ENCODE measurements at regions not wholly inside any gene's neighbourhood (a gene's known extent, or its start where the extent isn't known, plus 50 kb on each side); places are given as distances from the start of the nearest gene placed in this dataset.

GRCh38 chr6:145076115-145076841, 659.0 kb downstream of the EPM2A start:
- H3K4me3 ChIP-seq = no peak overlapping the region
- intact Hi-C loops (cut with DNase I; ENCODE audit: low total_unique reads) = no loop called here
- no peaks in the 10 kb centered on the region for H3K36me3 ChIP-seq (ENCODE audit: low read depth, missing control alignments)
- DNase-seq = no peak
- WGBS, 2 donors = 83 to 95% methylated on average over 8 of the region's 8 CpGs
- no peaks in the 10 kb centered on the region for H3K27me3 ChIP-seq
- no peak for TF ChIP-seq POLR2A (IDR thresholded peaks at IDR 0.05)
- no peak for TF ChIP-seq CTCF (IDR thresholded peaks at IDR 0.05)
- no peak overlapping the region for H3K27ac ChIP-seq
- no peaks in the 10 kb centered on the region for H3K4me1 ChIP-seq
- H3K9me3 ChIP-seq = no peaks in the 10 kb centered on the region

- WGBS, 2 donors = 77 to 92% methylated on average over 1 of the region's 1 CpG
- Histone ChIP-seq H3K36me3 (ENCODE audit: low read depth, missing control alignments) (no peaks in the 10 kb centered on the region), H3K9me3 (no peaks in the 10 kb centered on the region), H3K27me3 (no peaks in the 10 kb centered on the region), H3K27ac (no peak overlapping the region), H3K4me3 (no peak overlapping the region), H3K4me1 (no peaks in the 10 kb centered on the region)
- intact Hi-C loops (cut with DNase I; ENCODE audit: low total_unique reads) = no loop called here
- DNase-seq = no peak
- no peak for TF ChIP-seq POLR2A (IDR thresholded peaks at IDR 0.05)
- TF ChIP-seq CTCF (IDR thresholded peaks at IDR 0.05) = no peak
Observed at GRCh38 chr6:145077382-145077781, 657.9 kb downstream of the EPM2A start.

GRCh38 chr6:145080651-145081050, 654.7 kb downstream of the EPM2A start:
- no peak overlapping the region for H3K27ac ChIP-seq
- no peaks in the 10 kb centered on the region for H3K36me3 ChIP-seq (ENCODE audit: low read depth, missing control alignments)
- H3K4me1 ChIP-seq = no peaks in the 10 kb centered on the region
- no peak for TF ChIP-seq CTCF (IDR thresholded peaks at IDR 0.05)
- no peak for TF ChIP-seq POLR2A (IDR thresholded peaks at IDR 0.05)
- no peaks in the 10 kb centered on the region for H3K9me3 ChIP-seq
- intact Hi-C loops (cut with DNase I; ENCODE audit: low total_unique reads) = no loop called here
- DNase-seq = no peak
- no peaks in the 10 kb centered on the region for H3K27me3 ChIP-seq
- no peak overlapping the region for H3K4me3 ChIP-seq
- 84 to 88% methylated on average over 2 of the region's 2 CpGs for WGBS, 2 donors

GRCh38 chr6:145081677-145082076, 653.6 kb downstream of the EPM2A start:
- Histone ChIP-seq H3K27me3 (no peaks in the 10 kb centered on the region), H3K9me3 (no peaks in the 10 kb centered on the region), H3K4me3 (no peak overlapping the region), H3K4me1 (no peaks in the 10 kb centered on the region), H3K36me3 (ENCODE audit: low read depth, missing control alignments) (no peaks in the 10 kb centered on the region), H3K27ac (no peak overlapping the region)
- whole genome bisulfite sequencing, 2 donors = 93 to 94% methylated on average over 2 of the region's 2 CpGs
- intact Hi-C loops (cut with DNase I; ENCODE audit: low total_unique reads) = no loop called here
- DNase-seq = no peak
- TF ChIP-seq CTCF (IDR thresholded peaks at IDR 0.05) (no peak), POLR2A (IDR thresholded peaks at IDR 0.05) (no peak)

- no peaks in the 10 kb centered on the region for H3K4me1 ChIP-seq
- H3K4me3 ChIP-seq = no peak overlapping the region
- H3K27me3 ChIP-seq = no peaks in the 10 kb centered on the region
- no peak for TF ChIP-seq POLR2A (IDR thresholded peaks at IDR 0.05)
- no peak for TF ChIP-seq CTCF (IDR thresholded peaks at IDR 0.05)
- H3K27ac ChIP-seq = no peak overlapping the region
- H3K36me3 ChIP-seq (ENCODE audit: low read depth, missing control alignments) = no peaks in the 10 kb centered on the region
- intact Hi-C loops (cut with DNase I; ENCODE audit: low total_unique reads) = no loop called here
- no peaks in the 10 kb centered on the region for H3K9me3 ChIP-seq
- DNase-seq = no peak
- 94% methylated on average over 4 of the region's 4 CpGs for WGBS, 2 donors
Observed at GRCh38 chr6:145082359-145082758, 653.0 kb downstream of the EPM2A start.
